ENCODE measurements at regions not wholly inside any gene's neighbourhood (a gene's known extent, or its start where the extent isn't known, plus 50 kb on each side); places are given as distances from the start of the nearest gene placed in this dataset.
"Not testable (repeated sequence)": the region's sequence is repeated elsewhere in the genome, so short reads cannot be mapped to it uniquely, and the experiment has no call there.

DNA sequence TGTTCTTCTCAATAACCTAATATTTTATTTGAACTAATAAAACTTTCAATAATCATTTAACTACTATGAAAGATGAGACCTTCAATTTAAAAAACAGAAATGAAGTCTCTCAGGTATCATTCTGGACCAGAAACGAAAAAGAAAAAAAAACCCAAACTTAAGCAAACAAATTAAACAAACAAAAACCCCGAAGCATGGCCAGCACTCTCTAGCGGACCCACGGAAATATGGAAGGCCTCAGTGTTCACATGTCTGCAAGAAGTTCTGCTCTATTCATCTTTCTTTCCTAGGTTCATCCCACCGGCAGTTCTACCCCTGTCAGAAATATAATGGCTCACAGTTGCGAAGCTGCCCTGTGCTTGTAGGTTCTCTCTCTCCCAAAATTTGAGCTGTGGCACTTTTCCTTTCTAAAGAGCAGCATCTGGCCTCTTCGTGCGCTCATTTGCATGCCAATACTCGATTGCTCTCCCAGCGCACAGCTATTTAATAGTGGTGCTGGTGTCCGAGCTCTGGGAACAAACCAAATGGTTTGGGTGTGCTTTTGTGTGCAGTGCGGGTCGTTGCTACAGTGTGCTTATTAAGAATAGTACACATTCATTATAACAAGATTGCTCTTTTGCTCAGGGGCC lies 129.0 kb upstream of the ZEB2 start:
- no peak overlapping the region for H3K4me3 ChIP-seq (ENCODE audit: low read depth, low read length)
- DNase-seq (ENCODE audit: low read depth): no peak
- TF ChIP-seq, protein P1, sequence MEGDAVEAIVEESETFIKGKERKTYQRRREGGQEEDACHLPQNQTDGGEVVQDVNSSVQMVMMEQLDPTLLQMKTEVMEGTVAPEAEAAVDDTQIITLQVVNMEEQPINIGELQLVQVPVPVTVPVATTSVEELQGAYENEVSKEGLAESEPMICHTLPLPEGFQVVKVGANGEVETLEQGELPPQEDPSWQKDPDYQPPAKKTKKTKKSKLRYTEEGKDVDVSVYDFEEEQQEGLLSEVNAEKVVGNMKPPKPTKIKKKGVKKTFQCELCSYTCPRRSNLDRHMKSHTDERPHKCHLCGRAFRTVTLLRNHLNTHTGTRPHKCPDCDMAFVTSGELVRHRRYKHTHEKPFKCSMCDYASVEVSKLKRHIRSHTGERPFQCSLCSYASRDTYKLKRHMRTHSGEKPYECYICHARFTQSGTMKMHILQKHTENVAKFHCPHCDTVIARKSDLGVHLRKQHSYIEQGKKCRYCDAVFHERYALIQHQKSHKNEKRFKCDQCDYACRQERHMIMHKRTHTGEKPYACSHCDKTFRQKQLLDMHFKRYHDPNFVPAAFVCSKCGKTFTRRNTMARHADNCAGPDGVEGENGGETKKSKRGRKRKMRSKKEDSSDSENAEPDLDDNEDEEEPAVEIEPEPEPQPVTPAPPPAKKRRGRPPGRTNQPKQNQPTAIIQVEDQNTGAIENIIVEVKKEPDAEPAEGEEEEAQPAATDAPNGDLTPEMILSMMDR (IDR thresholded peaks at IDR 0.05; ENCODE audit: insufficient read depth, low read depth, low read length): no peak

DNA sequence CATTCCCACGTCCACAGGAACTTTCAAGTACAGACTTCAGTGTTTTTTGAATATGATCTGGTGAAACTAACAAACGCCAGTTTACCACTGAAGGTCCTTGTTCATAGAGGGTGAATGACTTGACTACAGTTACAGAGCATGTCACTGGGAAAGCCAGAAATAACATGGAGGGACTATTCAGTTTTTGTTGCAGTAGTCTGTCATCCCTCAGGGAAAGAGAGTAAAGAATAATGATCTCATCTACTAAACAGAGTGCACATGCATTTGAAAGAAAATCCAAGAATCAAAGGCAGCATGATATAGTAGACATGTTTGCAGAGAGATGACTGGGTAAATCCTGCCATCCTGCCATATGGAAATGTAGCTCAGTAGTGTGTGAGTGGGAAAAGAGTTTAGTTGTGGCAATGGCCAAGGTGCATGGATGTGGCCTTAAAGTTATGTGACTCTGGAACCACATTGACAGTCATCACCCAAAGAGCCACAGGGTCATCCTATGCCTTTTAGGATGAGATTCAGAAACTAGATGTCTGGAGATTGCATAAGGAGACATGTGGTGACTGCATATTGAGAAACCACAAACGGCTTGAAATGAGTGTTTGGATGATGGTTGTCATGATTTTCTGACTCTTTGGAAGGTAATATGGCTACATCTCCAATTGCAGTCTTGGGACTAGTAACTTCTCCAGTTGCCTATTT lies 125.3 kb upstream of the ZEB2 start:
- DNase-seq (ENCODE audit: low read depth): peak; percentile 35
- TF ChIP-seq, protein P1 (IDR thresholded peaks at IDR 0.05; ENCODE audit: insufficient read depth, low read depth, low read length): no peak
- H3K4me3 ChIP-seq (ENCODE audit: low read depth, low read length): no peak overlapping the region

DNA sequence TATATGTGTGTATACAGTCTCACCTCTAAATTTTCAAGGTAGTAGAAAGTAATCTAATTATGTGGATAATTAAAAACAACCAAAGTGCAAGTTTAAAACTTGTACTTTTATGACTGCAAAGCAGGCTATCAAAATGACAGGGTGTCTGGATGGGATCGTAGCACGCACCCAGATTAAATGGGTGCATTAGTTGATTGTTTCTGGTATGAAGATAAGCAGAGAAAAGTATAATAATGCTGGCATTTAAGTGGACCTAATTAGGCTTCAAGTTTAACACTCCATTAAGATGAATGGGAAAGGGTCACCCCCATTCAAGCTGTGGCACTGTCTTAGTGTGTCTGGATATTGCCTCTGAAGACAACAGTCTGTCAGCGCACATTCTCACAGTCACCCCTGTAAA lies 124.6 kb upstream of the ZEB2 start:
- TF ChIP-seq, protein P1 (IDR thresholded peaks at IDR 0.05; ENCODE audit: insufficient read depth, low read depth, low read length): no peak
- DNase-seq (ENCODE audit: low read depth): no peak
- no peak overlapping the region for H3K4me3 ChIP-seq (ENCODE audit: low read depth, low read length)

DNA sequence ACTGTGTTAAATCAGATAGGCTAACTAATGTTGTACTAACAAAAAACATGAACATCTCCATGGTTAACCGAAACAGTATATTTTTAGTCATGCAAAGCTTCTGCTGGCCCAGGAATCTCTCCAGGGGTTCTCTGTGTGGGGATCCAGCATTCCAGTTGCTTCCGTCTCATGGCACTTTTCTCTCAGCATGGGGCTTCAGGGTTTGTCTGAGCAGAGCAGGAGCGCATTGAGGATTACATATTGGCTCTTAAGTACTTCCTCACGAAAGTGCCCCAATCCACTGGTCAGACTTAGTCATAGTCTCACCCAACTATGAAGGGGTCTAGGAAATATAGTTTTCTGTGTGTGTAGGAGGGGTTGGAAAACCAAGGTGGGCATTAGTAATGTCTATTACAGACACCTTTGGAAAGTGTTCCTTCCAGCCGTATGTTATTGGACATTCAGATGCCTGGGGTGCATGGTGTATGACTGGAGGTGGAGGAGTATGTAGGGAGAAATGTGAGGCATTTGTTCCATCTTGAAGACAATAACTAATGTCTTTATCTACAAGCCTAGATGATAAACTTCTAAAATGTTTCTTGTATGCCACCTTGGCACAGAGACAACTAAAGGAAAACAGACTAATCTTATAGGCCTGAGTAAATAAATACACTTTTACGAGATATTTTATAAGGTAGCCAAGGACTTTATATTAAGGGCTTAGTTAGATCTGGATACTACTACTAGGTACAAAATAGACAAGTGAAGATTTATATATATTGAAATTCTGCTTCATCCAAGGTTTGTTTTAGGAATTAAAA lies 123.8 kb upstream of the ZEB2 start:
- TF ChIP-seq, protein P1 (IDR thresholded peaks at IDR 0.05; ENCODE audit: insufficient read depth, low read depth, low read length): no peak
- DNase-seq (ENCODE audit: low read depth): no peak
- no peak overlapping the region for H3K4me3 ChIP-seq (ENCODE audit: low read depth, low read length)

DNA sequence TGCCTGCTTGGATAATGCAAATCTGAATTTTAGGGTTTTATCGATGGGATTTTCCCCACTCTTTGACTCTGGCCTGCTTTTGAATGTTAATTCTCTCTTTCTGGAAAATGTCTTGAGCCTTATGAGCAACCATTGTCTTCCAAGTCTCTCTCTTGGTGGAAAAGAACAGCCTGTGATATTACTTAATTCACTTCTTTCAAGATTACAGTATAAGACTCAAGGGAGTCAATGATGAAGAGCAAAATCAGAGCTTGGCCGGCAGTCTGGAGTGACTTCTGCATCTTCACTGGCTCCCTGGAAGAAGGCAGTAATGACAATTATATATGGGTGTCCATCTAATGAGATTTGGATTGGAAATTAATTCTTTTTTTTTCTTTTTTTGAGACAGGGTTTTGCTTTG lies 122.9 kb upstream of the ZEB2 start:
- TF ChIP-seq, protein P1 (IDR thresholded peaks at IDR 0.05; ENCODE audit: insufficient read depth, low read depth, low read length): no peak
- no peak for DNase-seq (ENCODE audit: low read depth)
- no peak overlapping the region for H3K4me3 ChIP-seq (ENCODE audit: low read depth, low read length)

DNA sequence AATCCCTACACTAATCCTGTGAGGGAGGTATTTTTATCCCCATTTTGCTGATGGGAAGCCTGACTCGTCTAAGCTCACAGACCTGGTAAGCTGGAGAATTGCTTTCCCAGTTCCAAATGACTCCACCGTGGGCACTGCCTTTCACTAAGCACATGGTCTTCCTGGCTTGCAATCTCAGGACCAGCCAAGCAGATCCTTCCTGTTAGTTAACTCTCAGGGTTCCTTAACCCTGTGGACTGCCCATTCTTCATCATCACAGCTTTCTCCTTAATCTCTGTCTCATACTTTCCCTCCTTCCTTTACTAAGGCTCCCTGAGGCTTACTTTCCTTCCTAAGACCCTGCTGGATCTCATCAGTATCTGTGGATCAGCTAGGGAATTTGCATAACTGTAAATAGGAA lies 122.2 kb upstream of the ZEB2 start:
- TF ChIP-seq, protein P1 (IDR thresholded peaks at IDR 0.05; ENCODE audit: insufficient read depth, low read depth, low read length): no peak
- no peak overlapping the region for H3K4me3 ChIP-seq (ENCODE audit: low read depth, low read length)

DNA sequence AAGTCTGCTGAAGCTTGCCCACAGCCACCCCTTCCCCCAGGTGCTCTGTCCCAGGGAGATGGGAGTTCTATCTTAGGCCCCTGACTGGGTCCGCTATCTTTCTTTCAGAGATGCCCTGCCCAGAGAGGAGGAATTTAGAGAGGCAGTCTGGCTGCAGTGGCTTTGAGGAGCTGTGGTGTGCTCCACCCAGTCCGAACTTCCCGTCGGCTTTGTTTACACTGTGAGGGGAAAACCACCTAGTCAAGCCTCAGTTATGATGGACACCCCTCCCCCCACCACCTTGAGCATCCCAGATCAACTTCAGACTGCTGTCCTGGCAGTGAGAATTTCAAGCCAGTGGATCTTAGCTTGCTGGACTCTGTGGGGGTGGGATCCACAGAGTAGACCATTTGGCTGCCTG lies 118.3 kb upstream of the ZEB2 start:
- not testable (repeated sequence) for H3K4me3 ChIP-seq (ENCODE audit: low read depth, low read length); DNase-seq (ENCODE audit: low read depth)

More for the DNA sequence above, 122.2 kb upstream of the ZEB2 start:
- DNase-seq (ENCODE audit: low read depth): no peak

DNA sequence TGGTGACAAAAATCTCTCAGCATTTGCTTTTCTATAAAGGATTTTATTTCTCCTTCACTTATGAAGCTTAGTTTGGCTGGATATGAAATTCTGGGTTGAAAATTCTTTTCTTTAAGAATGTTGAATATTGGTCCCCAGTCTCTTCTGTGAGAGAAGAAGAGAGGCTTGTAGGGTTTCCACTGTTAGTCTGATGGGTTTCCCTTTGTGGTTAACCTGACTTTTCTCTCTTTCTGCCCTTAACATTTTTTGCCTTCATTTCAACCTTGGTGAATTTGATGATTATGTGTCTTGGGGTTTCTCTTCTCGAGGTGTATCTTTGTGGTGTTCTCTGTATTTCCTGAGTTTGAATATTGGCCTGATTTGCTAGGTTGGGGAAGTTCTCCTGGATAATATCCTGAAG lies 116.9 kb upstream of the ZEB2 start:
- H3K4me3 ChIP-seq (ENCODE audit: low read depth, low read length): not testable (repeated sequence)

More for the DNA sequence above, 116.9 kb upstream of the ZEB2 start:
- not testable (repeated sequence) for DNase-seq (ENCODE audit: low read depth)
